Kidney (tissue), 13 donors: ENCODE measurements at regions not wholly inside any gene's neighbourhood (a gene's known extent, or its start where the extent isn't known, plus 50 kb on each side); places are given as distances from the start of the nearest gene placed in this dataset.

Source experiments
- DNase-seq, 5 donors: peaks; one replicate each; pipeline ENCODE4 v3.0.0-alpha.2; 2013 to 2020
- FAIRE-seq: peaks from 2 replicates; lab custom pipeline; 2012; peaks lifted over from hg19 to GRCh38; lab: Jason Lieb, UNC
- H3K27ac ChIP-seq, 2 donors: one replicate each; pipeline ENCODE4 v1.7.0; 2013; ENCODE audit warnings: low read depth in 2 of 2, low read length in 2 of 2, inconsistent platforms in 1 of 2
- H3K27me3 ChIP-seq: one replicate; pipeline ENCODE4 v1.7.1; 2013; ENCODE audit warnings: low read length, inconsistent platforms; ENCODE audit not compliant: control insufficient read depth, insufficient read depth
- H3K36me3 ChIP-seq, 3 donors: one replicate each; pipeline versions ENCODE4 v1.7.0 to v1.7.1; 2013; ENCODE audit warnings: low read length in 3 of 3, control low read depth in 1 of 3, inconsistent platforms in 1 of 3; ENCODE audit not compliant: insufficient read depth in 3 of 3, control insufficient read depth in 2 of 3
- H3K4me1 ChIP-seq, 3 donors: one replicate each; pipeline versions ENCODE4 v1.7.0 to v1.7.1; 2013; ENCODE audit warnings: low read length in 3 of 3, inconsistent platforms in 1 of 3, low read depth in 1 of 3; ENCODE audit not compliant: control insufficient read depth in 2 of 3, insufficient read depth in 2 of 3
- H3K4me3 ChIP-seq, 3 donors: one replicate each; pipeline versions ENCODE4 v1.7.0 to v1.8.1; 2013; ENCODE audit warnings: low read length in 3 of 3, control low read depth in 1 of 3, inconsistent platforms in 1 of 3
- H3K9ac ChIP-seq, 3 donors: one replicate each; pipeline versions ENCODE4 v1.7.0 to v1.7.1; 2013; ENCODE audit warnings: low read length in 3 of 3, control low read depth in 1 of 3, inconsistent platforms in 1 of 3
- H3K9me3 ChIP-seq, 3 donors: one replicate each; pipeline versions ENCODE4 v1.7.0 to v1.7.1; 2013; ENCODE audit warnings: low read length in 3 of 3, control low read depth in 1 of 3, inconsistent platforms in 1 of 3; ENCODE audit not compliant: control insufficient read depth in 2 of 3, insufficient read depth in 1 of 3
- CTCF ChIP-seq: IDR thresholded peaks from 3 replicates; pipeline ENCODE4 v1.5.1; 2012; ENCODE audit warnings: mild to moderate bottlenecking, moderate library complexity, borderline replicate concordance; ENCODE audit not compliant: insufficient read depth; ENCODE audit errors: extremely low read depth
- intact Hi-C: fragments of 100-400 bp; cut with DNase I; formaldehyde crosslinking; loops from one replicate; pipeline ENCODE4 v1.11.1; 2022
- donor health status: control.
- donor health status: control.
- donor health status: control.
- donor health status: control.
- donor health status: control.
- donor health status: DM: yes; HTN: yes; CAD: no.
- donor health status: Normal renal cell carcinoma (clear cell type).

GRCh38 chr7:31214751-31215150, 125.8 kb downstream of the NEUROD6 start:
- H3K27me3 ChIP-seq = no peaks in the 10 kb centered on the region
- no peaks in the 10 kb centered on the region for H3K36me3 ChIP-seq
- intact Hi-C loops = no loop called here
- no peak for TF ChIP-seq CTCF
- H3K9ac ChIP-seq = no peak overlapping the region
- FAIRE-seq (no peak), DNase-seq (no peak)
- no peaks in the 10 kb centered on the region for H3K9me3 ChIP-seq
- no peak overlapping the region for H3K4me3 ChIP-seq
- H3K27ac ChIP-seq = no peak overlapping the region
- H3K4me1 ChIP-seq = no peaks in the 10 kb centered on the region

GRCh38 chr7:31211281-31211680, 129.2 kb downstream of the NEUROD6 start:
- H3K27me3 ChIP-seq = no peaks in the 10 kb centered on the region
- no peak for FAIRE-seq
- DNase-seq = no peak
- no peaks in the 10 kb centered on the region for H3K4me1 ChIP-seq
- no peak overlapping the region for H3K9ac ChIP-seq
- no peak overlapping the region for H3K27ac ChIP-seq
- intact Hi-C loops = no loop called here
- no peaks in the 10 kb centered on the region for H3K9me3 ChIP-seq
- no peak overlapping the region for H3K4me3 ChIP-seq
- no peak for TF ChIP-seq CTCF
- no peaks in the 10 kb centered on the region for H3K36me3 ChIP-seq

GRCh38 chr7:31204071-31204470, 136.5 kb downstream of the NEUROD6 start:
- Histone ChIP-seq H3K27me3 (no peaks in the 10 kb centered on the region), H3K9ac (no peak overlapping the region), H3K27ac (no peak overlapping the region), H3K4me1 (no peaks in the 10 kb centered on the region), H3K4me3 (no peak overlapping the region), H3K36me3 (no peaks in the 10 kb centered on the region), H3K9me3 (no peaks in the 10 kb centered on the region)
- intact Hi-C loops = no loop called here
- DNase-seq (no peak), FAIRE-seq (no peak)
- TF ChIP-seq CTCF = no peak

GRCh38 chr7:31203551-31203950, 137.0 kb downstream of the NEUROD6 start:
- no peaks in the 10 kb centered on the region for H3K27me3 ChIP-seq
- no peak for FAIRE-seq
- H3K9me3 ChIP-seq = no peaks in the 10 kb centered on the region
- TF ChIP-seq CTCF = no peak
- no peaks in the 10 kb centered on the region for H3K4me1 ChIP-seq
- DNase-seq = no peak
- no peak overlapping the region for H3K9ac ChIP-seq
- no peak overlapping the region for H3K27ac ChIP-seq
- H3K4me3 ChIP-seq = no peak overlapping the region
- intact Hi-C loops = no loop called here
- H3K36me3 ChIP-seq = no peaks in the 10 kb centered on the region
